Liver (tissue), 3 donors: ENCODE measurements at regions not wholly inside any gene's neighbourhood (a gene's known extent, or its start where the extent isn't known, plus 50 kb on each side); places are given as distances from the start of the nearest gene placed in this dataset.

Source experiments
- EGR1 ChIP-seq, 2 donors: IDR thresholded peaks; 2 replicates each; pipeline ENCODE4 v1.6.1; 2016 to 2018; ENCODE audit warnings: antibody characterized with exemption in 2 of 2, low read depth in 2 of 2
- FOXA1 ChIP-seq: IDR thresholded peaks from 2 replicates; pipeline ENCODE4 v1.6.1; 2016; ENCODE audit warnings: antibody characterized with exemption
- GABPA ChIP-seq, 2 donors: IDR thresholded peaks in 1 of 2; conservative IDR thresholded peaks in 1 of 2; 2 replicates each; pipeline ENCODE4 v1.6.1; 2016; ENCODE audit warnings: antibody characterized with exemption in 2 of 2, mild to moderate bottlenecking in 1 of 2, moderate library complexity in 1 of 2
- JUND ChIP-seq, 2 donors: IDR thresholded peaks; 2 replicates each; pipeline ENCODE4 v1.6.1; 2016; ENCODE audit warnings: antibody characterized with exemption in 2 of 2
- RAD21 ChIP-seq, 2 donors: IDR thresholded peaks; 2 replicates each; pipeline ENCODE4 v1.6.1; 2016; ENCODE audit warnings: antibody characterized with exemption in 2 of 2, mild to moderate bottlenecking in 2 of 2
- RXRA ChIP-seq, 2 donors: IDR thresholded peaks; 2 replicates each; pipeline ENCODE4 v1.6.1; 2017 to 2018; ENCODE audit warnings: antibody characterized with exemption in 2 of 2, mild to moderate bottlenecking in 1 of 2
- TAF1 ChIP-seq: conservative IDR thresholded peaks from 2 replicates; pipeline ENCODE4 v1.6.1; 2016; ENCODE audit warnings: antibody characterized with exemption, mild to moderate bottlenecking
- YY1 ChIP-seq: IDR thresholded peaks from 2 replicates; pipeline ENCODE4 v1.6.1; 2016; ENCODE audit warnings: antibody characterized with exemption, mild to moderate bottlenecking
- TF ChIP-seq, protein P1 (sequence below): fragments of 150-350 bp; IDR thresholded peaks from 2 replicates; pipeline ENCODE4 v1.5.1; 2017; ENCODE audit warnings: improper control_type of control experiment, low read depth, low read length; ENCODE audit not compliant: missing input control
- TF ChIP-seq, protein P2 (sequence below): IDR thresholded peaks from 2 replicates; pipeline ENCODE4 v1.6.1; 2016; ENCODE audit warnings: antibody characterized with exemption, mild to moderate bottlenecking
- TF ChIP-seq, protein P3 (sequence below): IDR thresholded peaks from 2 replicates; pipeline ENCODE4 v1.6.1; 2016; ENCODE audit warnings: antibody characterized with exemption
- TF ChIP-seq, protein P4 (sequence below): IDR thresholded peaks from 2 replicates; pipeline ENCODE4 v1.6.1; 2016; ENCODE audit warnings: antibody characterized with exemption
- donor health status: healthy.
- donor health status: healthy.

DNA sequence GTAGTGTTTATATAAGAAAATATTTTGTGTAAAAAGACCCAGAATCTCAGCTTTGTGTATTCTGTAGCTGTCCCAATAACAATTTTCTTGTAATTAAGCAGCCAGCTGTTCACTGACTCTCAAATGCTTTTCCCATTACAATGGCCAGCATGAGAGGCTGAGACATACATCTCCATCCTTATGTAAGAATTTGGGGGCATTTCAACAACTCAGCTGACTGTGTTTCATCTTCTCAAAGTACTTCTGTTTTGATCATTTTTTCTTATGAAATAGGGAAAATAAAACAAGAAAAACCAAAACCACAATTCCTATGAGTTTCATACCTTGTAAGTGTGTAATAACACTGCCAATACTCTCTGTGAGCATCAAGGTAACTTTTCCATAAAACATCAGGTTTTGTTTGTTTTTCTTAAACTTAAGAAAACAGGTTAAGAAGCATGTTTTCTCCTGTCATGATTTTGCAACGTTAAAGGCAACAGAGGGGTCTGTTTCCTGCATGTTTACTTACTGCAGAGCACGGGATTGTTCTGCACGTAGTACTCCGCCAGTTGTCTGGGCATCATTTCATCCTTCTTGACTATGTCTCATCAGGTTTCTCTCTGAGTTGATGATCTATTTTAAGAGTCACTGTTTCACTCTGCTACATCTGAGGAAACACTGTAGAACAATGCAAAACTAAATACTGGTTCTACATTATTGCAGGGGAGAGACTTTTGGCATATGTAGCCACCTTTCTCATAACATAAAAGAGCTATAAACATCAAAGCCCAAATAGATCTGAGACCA, 62.9 kb upstream of the CYRIA start:
- TF ChIP-seq, protein P1, sequence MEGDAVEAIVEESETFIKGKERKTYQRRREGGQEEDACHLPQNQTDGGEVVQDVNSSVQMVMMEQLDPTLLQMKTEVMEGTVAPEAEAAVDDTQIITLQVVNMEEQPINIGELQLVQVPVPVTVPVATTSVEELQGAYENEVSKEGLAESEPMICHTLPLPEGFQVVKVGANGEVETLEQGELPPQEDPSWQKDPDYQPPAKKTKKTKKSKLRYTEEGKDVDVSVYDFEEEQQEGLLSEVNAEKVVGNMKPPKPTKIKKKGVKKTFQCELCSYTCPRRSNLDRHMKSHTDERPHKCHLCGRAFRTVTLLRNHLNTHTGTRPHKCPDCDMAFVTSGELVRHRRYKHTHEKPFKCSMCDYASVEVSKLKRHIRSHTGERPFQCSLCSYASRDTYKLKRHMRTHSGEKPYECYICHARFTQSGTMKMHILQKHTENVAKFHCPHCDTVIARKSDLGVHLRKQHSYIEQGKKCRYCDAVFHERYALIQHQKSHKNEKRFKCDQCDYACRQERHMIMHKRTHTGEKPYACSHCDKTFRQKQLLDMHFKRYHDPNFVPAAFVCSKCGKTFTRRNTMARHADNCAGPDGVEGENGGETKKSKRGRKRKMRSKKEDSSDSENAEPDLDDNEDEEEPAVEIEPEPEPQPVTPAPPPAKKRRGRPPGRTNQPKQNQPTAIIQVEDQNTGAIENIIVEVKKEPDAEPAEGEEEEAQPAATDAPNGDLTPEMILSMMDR: no peak
- TF ChIP-seq, protein P2, sequence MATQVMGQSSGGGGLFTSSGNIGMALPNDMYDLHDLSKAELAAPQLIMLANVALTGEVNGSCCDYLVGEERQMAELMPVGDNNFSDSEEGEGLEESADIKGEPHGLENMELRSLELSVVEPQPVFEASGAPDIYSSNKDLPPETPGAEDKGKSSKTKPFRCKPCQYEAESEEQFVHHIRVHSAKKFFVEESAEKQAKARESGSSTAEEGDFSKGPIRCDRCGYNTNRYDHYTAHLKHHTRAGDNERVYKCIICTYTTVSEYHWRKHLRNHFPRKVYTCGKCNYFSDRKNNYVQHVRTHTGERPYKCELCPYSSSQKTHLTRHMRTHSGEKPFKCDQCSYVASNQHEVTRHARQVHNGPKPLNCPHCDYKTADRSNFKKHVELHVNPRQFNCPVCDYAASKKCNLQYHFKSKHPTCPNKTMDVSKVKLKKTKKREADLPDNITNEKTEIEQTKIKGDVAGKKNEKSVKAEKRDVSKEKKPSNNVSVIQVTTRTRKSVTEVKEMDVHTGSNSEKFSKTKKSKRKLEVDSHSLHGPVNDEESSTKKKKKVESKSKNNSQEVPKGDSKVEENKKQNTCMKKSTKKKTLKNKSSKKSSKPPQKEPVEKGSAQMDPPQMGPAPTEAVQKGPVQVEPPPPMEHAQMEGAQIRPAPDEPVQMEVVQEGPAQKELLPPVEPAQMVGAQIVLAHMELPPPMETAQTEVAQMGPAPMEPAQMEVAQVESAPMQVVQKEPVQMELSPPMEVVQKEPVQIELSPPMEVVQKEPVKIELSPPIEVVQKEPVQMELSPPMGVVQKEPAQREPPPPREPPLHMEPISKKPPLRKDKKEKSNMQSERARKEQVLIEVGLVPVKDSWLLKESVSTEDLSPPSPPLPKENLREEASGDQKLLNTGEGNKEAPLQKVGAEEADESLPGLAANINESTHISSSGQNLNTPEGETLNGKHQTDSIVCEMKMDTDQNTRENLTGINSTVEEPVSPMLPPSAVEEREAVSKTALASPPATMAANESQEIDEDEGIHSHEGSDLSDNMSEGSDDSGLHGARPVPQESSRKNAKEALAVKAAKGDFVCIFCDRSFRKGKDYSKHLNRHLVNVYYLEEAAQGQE: no peak
- TF ChIP-seq TAF1: no peak
- TF ChIP-seq, protein P3, sequence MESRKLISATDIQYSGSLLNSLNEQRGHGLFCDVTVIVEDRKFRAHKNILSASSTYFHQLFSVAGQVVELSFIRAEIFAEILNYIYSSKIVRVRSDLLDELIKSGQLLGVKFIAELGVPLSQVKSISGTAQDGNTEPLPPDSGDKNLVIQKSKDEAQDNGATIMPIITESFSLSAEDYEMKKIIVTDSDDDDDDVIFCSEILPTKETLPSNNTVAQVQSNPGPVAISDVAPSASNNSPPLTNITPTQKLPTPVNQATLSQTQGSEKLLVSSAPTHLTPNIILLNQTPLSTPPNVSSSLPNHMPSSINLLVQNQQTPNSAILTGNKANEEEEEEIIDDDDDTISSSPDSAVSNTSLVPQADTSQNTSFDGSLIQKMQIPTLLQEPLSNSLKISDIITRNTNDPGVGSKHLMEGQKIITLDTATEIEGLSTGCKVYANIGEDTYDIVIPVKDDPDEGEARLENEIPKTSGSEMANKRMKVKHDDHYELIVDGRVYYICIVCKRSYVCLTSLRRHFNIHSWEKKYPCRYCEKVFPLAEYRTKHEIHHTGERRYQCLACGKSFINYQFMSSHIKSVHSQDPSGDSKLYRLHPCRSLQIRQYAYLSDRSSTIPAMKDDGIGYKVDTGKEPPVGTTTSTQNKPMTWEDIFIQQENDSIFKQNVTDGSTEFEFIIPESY: no peak
- no peak for TF ChIP-seq GABPA (IDR thresholded peaks at IDR 0.05 in 1 of 2, conservative IDR thresholded peaks at IDR 0.05 in 1 of 2)
- TF ChIP-seq RXRA (IDR thresholded peaks at IDR 0.05): no peak
- TF ChIP-seq FOXA1: no peak
- TF ChIP-seq EGR1 (IDR thresholded peaks at IDR 0.05; ENCODE audit: low read depth in 2 of 2): no peak
- TF ChIP-seq YY1: no peak
- no peak for TF ChIP-seq JUND (IDR thresholded peaks at IDR 0.05)
- no peak for TF ChIP-seq RAD21 (IDR thresholded peaks at IDR 0.05)
- TF ChIP-seq, protein P4, sequence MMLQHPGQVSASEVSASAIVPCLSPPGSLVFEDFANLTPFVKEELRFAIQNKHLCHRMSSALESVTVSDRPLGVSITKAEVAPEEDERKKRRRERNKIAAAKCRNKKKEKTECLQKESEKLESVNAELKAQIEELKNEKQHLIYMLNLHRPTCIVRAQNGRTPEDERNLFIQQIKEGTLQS: no peak
